ENCODE measurements at regions not wholly inside any gene's neighbourhood (a gene's known extent, or its start where the extent isn't known, plus 50 kb on each side); places are given as distances from the start of the nearest gene placed in this dataset.

GRCh38 chr18:44187090-44187489 lies 493.6 kb upstream of the SETBP1 start:
- Histone ChIP-seq H3K27ac (no peak overlapping the region), H3K9ac (ENCODE audit: insufficient read length) (no peak overlapping the region), H3K4me3 (no peak overlapping the region), H3K36me3 (ENCODE audit: insufficient read depth, low read length) (no peaks in the 10 kb centered on the region), H3K9me3 (ENCODE audit: low read depth, low read length) (no peaks in the 10 kb centered on the region)
- no peak for DNase-seq (ENCODE audit: low read depth, low spot score)
- TF ChIP-seq EZH2 (IDR thresholded peaks at IDR 0.05) (no peak), FOXP2 (optimal IDR thresholded peaks at IDR 0.05; ENCODE audit: control extremely low read depth, extremely low read length, insufficient read depth) (no peak)

- H3K9ac ChIP-seq (ENCODE audit: insufficient read length) = no peak overlapping the region
- no peaks in the 10 kb centered on the region for H3K36me3 ChIP-seq (ENCODE audit: insufficient read depth, low read length)
- H3K4me3 ChIP-seq = no peak overlapping the region
- TF ChIP-seq FOXP2 (optimal IDR thresholded peaks at IDR 0.05; ENCODE audit: control extremely low read depth, extremely low read length, insufficient read depth) (no peak), POLR2AphosphoS5 (IDR thresholded peaks at IDR 0.05; ENCODE audit: borderline replicate concordance, low read depth, low read length) (no peak), EZH2 (IDR thresholded peaks at IDR 0.05) (no peak)
- H3K9me3 ChIP-seq (ENCODE audit: low read depth, low read length) = no peaks in the 10 kb centered on the region
- no peak for DNase-seq (ENCODE audit: low read depth, low spot score)
- H3K27ac ChIP-seq = no peak overlapping the region
These were observed 485.1 kb upstream of the SETBP1 start for GRCh38 chr18:44195394-44196140.

- no peaks in the 10 kb centered on the region for H3K9me3 ChIP-seq (ENCODE audit: low read depth, low read length)
- no peak for DNase-seq (ENCODE audit: low read depth, low spot score)
- H3K27ac ChIP-seq = no peak overlapping the region
- H3K4me3 ChIP-seq = no peak overlapping the region
- TF ChIP-seq POLR2AphosphoS5 (IDR thresholded peaks at IDR 0.05; ENCODE audit: borderline replicate concordance, low read depth, low read length) (no peak), FOXP2 (optimal IDR thresholded peaks at IDR 0.05; ENCODE audit: control extremely low read depth, extremely low read length, insufficient read depth) (no peak), EZH2 (IDR thresholded peaks at IDR 0.05) (no peak)
- H3K36me3 ChIP-seq (ENCODE audit: insufficient read depth, low read length) = no peaks in the 10 kb centered on the region
- H3K9ac ChIP-seq (ENCODE audit: insufficient read length) = no peak overlapping the region
These were observed 482.7 kb upstream of the SETBP1 start for GRCh38 chr18:44197832-44198611.

- Histone ChIP-seq H3K9me3 (ENCODE audit: low read depth, low read length) (no peaks in the 10 kb centered on the region), H3K27ac (no peak overlapping the region), H3K4me3 (no peak overlapping the region), H3K9ac (ENCODE audit: insufficient read length) (no peak overlapping the region), H3K36me3 (ENCODE audit: insufficient read depth, low read length) (no peaks in the 10 kb centered on the region)
- no peak for DNase-seq (ENCODE audit: low read depth, low spot score)
- TF ChIP-seq FOXP2 (optimal IDR thresholded peaks at IDR 0.05; ENCODE audit: control extremely low read depth, extremely low read length, insufficient read depth) = no peak
- no peak for TF ChIP-seq EZH2 (IDR thresholded peaks at IDR 0.05)
- TF ChIP-seq POLR2AphosphoS5 (IDR thresholded peaks at IDR 0.05; ENCODE audit: borderline replicate concordance, low read depth, low read length) = no peak
These were observed 481.9 kb upstream of the SETBP1 start for GRCh38 chr18:44198612-44199284.

- no peak for TF ChIP-seq POLR2AphosphoS5 (IDR thresholded peaks at IDR 0.05; ENCODE audit: borderline replicate concordance, low read depth, low read length)
- TF ChIP-seq FOXP2 (optimal IDR thresholded peaks at IDR 0.05; ENCODE audit: control extremely low read depth, extremely low read length, insufficient read depth) = no peak
- no peak for TF ChIP-seq EZH2 (IDR thresholded peaks at IDR 0.05)
- Histone ChIP-seq H3K9me3 (ENCODE audit: low read depth, low read length) (no peaks in the 10 kb centered on the region), H3K36me3 (ENCODE audit: insufficient read depth, low read length) (no peaks in the 10 kb centered on the region), H3K4me3 (no peak overlapping the region), H3K27ac (no peak overlapping the region), H3K9ac (ENCODE audit: insufficient read length) (no peak overlapping the region)
- DNase-seq (ENCODE audit: low read depth, low spot score) = no peak
These were observed 467.4 kb upstream of the SETBP1 start for GRCh38 chr18:44213293-44213692.

GRCh38 chr18:44214396-44214795 lies 466.3 kb upstream of the SETBP1 start:
- no peak overlapping the region for H3K4me3 ChIP-seq
- no peaks in the 10 kb centered on the region for H3K36me3 ChIP-seq (ENCODE audit: insufficient read depth, low read length)
- no peak overlapping the region for H3K27ac ChIP-seq
- DNase-seq (ENCODE audit: low read depth, low spot score) = no peak
- H3K9ac ChIP-seq (ENCODE audit: insufficient read length) = no peak overlapping the region
- TF ChIP-seq EZH2 (IDR thresholded peaks at IDR 0.05) (no peak), POLR2AphosphoS5 (IDR thresholded peaks at IDR 0.05; ENCODE audit: borderline replicate concordance, low read depth, low read length) (no peak), FOXP2 (optimal IDR thresholded peaks at IDR 0.05; ENCODE audit: control extremely low read depth, extremely low read length, insufficient read depth) (no peak)
- H3K9me3 ChIP-seq (ENCODE audit: low read depth, low read length) = no peaks in the 10 kb centered on the region

GRCh38 chr18:44216169-44216568 lies 464.5 kb upstream of the SETBP1 start:
- TF ChIP-seq EZH2 (IDR thresholded peaks at IDR 0.05) = no peak
- TF ChIP-seq FOXP2 (optimal IDR thresholded peaks at IDR 0.05; ENCODE audit: control extremely low read depth, extremely low read length, insufficient read depth) = no peak
- no peak for TF ChIP-seq POLR2AphosphoS5 (IDR thresholded peaks at IDR 0.05; ENCODE audit: borderline replicate concordance, low read depth, low read length)
- Histone ChIP-seq H3K9ac (ENCODE audit: insufficient read length) (no peak overlapping the region), H3K27ac (no peak overlapping the region), H3K9me3 (ENCODE audit: low read depth, low read length) (no peaks in the 10 kb centered on the region), H3K4me3 (no peak overlapping the region), H3K36me3 (ENCODE audit: insufficient read depth, low read length) (no peaks in the 10 kb centered on the region)
- no peak for DNase-seq (ENCODE audit: low read depth, low spot score)

GRCh38 chr18:44227501-44227900 lies 453.2 kb upstream of the SETBP1 start:
- no peak overlapping the region for H3K9ac ChIP-seq (ENCODE audit: insufficient read length)
- no peak overlapping the region for H3K4me3 ChIP-seq
- no peak for DNase-seq (ENCODE audit: low read depth, low spot score)
- no peaks in the 10 kb centered on the region for H3K9me3 ChIP-seq (ENCODE audit: low read depth, low read length)
- no peak overlapping the region for H3K27ac ChIP-seq
- no peak for TF ChIP-seq EZH2 (IDR thresholded peaks at IDR 0.05)
- TF ChIP-seq POLR2AphosphoS5 (IDR thresholded peaks at IDR 0.05; ENCODE audit: borderline replicate concordance, low read depth, low read length) = no peak
- no peak for TF ChIP-seq FOXP2 (optimal IDR thresholded peaks at IDR 0.05; ENCODE audit: control extremely low read depth, extremely low read length, insufficient read depth)
- H3K36me3 ChIP-seq (ENCODE audit: insufficient read depth, low read length) = no peaks in the 10 kb centered on the region

All from SK-N-MC (cell line).